Astrocyte (in vitro differentiated cells and primary cell): ENCODE measurements at regions not wholly inside any gene's neighbourhood (a gene's known extent, or its start where the extent isn't known, plus 50 kb on each side); places are given as distances from the start of the nearest gene placed in this dataset.

Experiments used
- EZH2 ChIP-seq: IDR thresholded peaks from 2 replicates; pipeline ENCODE4 v1.6.1; 2012; ENCODE audit warnings: mild to moderate bottlenecking, low read length, inconsistent platforms; ENCODE audit not compliant: insufficient read depth
- TF ChIP-seq, protein P1 (sequence below): IDR thresholded peaks from 2 replicates; pipeline ENCODE4 v1.5.1; 2011; ENCODE audit warnings: low read depth, mild to moderate bottlenecking, inconsistent platforms, low read length, moderate library complexity; ENCODE audit not compliant: insufficient read depth

DNA sequence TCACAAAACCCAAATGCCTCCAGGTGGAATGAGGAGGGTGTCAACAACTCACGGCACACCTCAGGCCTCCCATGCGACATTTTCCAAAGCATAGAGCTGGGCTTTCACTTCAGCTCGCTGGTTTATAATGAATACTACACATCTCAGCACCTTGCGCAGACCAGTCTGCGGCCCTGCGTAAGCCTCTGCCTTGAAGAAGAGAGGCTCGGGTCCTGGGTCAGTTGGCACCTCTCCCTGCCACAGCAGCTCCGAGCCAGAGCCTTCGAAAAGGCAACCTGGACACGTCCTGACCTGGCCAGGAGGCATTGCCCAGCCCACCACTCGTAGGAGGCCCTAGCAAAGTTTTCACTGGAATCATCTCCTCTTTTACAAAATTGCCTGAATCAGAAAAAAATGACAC is 183.0 kb upstream of the AFDN start:
- TF ChIP-seq, protein P1, sequence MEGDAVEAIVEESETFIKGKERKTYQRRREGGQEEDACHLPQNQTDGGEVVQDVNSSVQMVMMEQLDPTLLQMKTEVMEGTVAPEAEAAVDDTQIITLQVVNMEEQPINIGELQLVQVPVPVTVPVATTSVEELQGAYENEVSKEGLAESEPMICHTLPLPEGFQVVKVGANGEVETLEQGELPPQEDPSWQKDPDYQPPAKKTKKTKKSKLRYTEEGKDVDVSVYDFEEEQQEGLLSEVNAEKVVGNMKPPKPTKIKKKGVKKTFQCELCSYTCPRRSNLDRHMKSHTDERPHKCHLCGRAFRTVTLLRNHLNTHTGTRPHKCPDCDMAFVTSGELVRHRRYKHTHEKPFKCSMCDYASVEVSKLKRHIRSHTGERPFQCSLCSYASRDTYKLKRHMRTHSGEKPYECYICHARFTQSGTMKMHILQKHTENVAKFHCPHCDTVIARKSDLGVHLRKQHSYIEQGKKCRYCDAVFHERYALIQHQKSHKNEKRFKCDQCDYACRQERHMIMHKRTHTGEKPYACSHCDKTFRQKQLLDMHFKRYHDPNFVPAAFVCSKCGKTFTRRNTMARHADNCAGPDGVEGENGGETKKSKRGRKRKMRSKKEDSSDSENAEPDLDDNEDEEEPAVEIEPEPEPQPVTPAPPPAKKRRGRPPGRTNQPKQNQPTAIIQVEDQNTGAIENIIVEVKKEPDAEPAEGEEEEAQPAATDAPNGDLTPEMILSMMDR = no peak
- TF ChIP-seq EZH2 = no peak
